ENCODE measurements at regions not wholly inside any gene's neighbourhood (a gene's known extent, or its start where the extent isn't known, plus 50 kb on each side); places are given as distances from the start of the nearest gene placed in this dataset.

DNA sequence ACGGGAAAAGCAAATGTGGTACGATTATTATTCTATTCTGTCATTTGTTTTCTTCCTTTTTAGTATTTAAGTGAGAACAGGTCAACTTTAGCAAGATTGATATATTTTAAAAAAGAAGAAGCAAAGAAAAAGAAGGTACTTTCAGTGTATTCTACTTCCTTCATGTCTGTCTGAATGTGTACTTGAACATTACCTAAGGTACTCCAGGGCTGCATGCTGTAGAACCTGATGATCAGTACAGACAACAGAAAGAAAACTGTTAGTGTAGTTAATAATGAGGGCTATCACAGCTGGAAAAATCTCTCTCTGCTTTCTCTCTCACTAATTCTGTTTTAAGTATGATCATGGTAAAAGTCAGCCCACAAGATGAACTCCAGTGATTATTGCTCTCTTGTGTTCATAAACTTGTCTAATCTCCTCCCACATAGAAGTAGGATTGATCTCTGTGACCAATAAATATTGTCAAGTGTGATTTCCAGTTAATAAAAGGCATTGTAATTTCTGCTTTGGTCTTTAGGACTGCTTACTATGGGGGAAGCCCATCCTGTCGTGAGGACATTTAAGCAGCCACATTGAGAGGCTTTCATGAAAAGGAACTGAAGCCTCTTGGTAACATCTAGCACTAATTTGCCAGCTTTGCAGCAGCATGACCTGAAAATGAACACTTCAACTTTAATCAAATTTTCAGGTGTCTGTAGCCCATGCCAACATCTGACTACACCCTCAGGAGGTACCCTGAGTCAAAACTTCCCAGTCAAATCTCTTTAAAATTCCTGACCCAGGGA lies 864.0 kb upstream of the ACO1 start:
- no peaks in the 10 kb centered on the region for H3K27me3 ChIP-seq
- H3K9me3 ChIP-seq: no peaks in the 10 kb centered on the region
- H3K4me3 ChIP-seq: no peak overlapping the region
- no peaks in the 10 kb centered on the region for H3K36me3 ChIP-seq
- intact Hi-C loops (cut with DNase I): no loop called here
- DNase-seq (no peak), ATAC-seq (no peak)
- H3K4me1 ChIP-seq: no peaks in the 10 kb centered on the region
- TF ChIP-seq, protein P1, sequence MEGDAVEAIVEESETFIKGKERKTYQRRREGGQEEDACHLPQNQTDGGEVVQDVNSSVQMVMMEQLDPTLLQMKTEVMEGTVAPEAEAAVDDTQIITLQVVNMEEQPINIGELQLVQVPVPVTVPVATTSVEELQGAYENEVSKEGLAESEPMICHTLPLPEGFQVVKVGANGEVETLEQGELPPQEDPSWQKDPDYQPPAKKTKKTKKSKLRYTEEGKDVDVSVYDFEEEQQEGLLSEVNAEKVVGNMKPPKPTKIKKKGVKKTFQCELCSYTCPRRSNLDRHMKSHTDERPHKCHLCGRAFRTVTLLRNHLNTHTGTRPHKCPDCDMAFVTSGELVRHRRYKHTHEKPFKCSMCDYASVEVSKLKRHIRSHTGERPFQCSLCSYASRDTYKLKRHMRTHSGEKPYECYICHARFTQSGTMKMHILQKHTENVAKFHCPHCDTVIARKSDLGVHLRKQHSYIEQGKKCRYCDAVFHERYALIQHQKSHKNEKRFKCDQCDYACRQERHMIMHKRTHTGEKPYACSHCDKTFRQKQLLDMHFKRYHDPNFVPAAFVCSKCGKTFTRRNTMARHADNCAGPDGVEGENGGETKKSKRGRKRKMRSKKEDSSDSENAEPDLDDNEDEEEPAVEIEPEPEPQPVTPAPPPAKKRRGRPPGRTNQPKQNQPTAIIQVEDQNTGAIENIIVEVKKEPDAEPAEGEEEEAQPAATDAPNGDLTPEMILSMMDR (IDR thresholded peaks at IDR 0.05): no peak
- TF ChIP-seq POLR2A (IDR thresholded peaks at IDR 0.05): no peak
- 34% methylated on average over 3 of the region's 3 CpGs for WGBS (ENCODE audit: insufficient coverage, low coverage, low lambda C conversion rate, missing lambda C conversion rate)
- H3K27ac ChIP-seq: no peak overlapping the region

- no peak overlapping the region for H3K4me3 ChIP-seq
- intact Hi-C loops (cut with DNase I): no loop called here
- no peaks in the 10 kb centered on the region for H3K27me3 ChIP-seq
- 38% methylated on average over 2 of the region's 2 CpGs for WGBS (ENCODE audit: insufficient coverage, low coverage, low lambda C conversion rate, missing lambda C conversion rate)
- no peaks in the 10 kb centered on the region for H3K4me1 ChIP-seq
- no peaks in the 10 kb centered on the region for H3K36me3 ChIP-seq
- ATAC-seq: no peak
- TF ChIP-seq, protein P1 (IDR thresholded peaks at IDR 0.05): no peak
- no peak for TF ChIP-seq POLR2A (IDR thresholded peaks at IDR 0.05)
- no peak for DNase-seq
- H3K27ac ChIP-seq: no peak overlapping the region
- no peaks in the 10 kb centered on the region for H3K9me3 ChIP-seq
Observed at GRCh38 chr9:31535651-31536050, 848.8 kb upstream of the ACO1 start.

DNA sequence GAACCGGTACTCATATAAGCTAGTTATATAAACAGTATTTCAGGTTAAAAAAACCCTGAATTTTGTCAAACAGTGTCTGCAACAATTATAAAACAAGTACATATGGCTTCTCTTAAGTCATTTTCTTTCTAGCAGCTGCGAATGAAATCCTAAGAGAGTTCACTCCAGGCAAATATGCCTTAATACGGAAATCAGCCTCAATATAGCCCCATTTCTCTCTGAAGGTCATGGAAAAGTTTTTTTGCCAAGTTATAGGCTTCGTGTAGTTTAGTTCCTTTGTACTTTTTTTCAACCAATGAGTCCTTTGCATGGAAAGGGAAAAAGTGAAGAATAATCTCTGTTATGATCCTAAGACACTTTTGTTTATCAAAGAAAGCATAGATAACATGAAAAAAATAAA lies 848.0 kb upstream of the ACO1 start:
- no peaks in the 10 kb centered on the region for H3K9me3 ChIP-seq
- intact Hi-C loops (cut with DNase I): no loop called here
- DNase-seq (no peak), ATAC-seq (no peak)
- H3K36me3 ChIP-seq: no peaks in the 10 kb centered on the region
- H3K27me3 ChIP-seq: no peaks in the 10 kb centered on the region
- WGBS (ENCODE audit: insufficient coverage, low coverage, low lambda C conversion rate, missing lambda C conversion rate): 32% methylated on average over 4 of the region's 4 CpGs
- no peak overlapping the region for H3K4me3 ChIP-seq
- TF ChIP-seq POLR2A (IDR thresholded peaks at IDR 0.05): no peak
- TF ChIP-seq, protein P1 (IDR thresholded peaks at IDR 0.05): no peak
- no peak overlapping the region for H3K27ac ChIP-seq
- no peaks in the 10 kb centered on the region for H3K4me1 ChIP-seq

GRCh38 chr9:31541721-31542281 lies 842.6 kb upstream of the ACO1 start:
- no peak for ATAC-seq
- Histone ChIP-seq H3K9me3 (no peaks in the 10 kb centered on the region), H3K27ac (no peak overlapping the region), H3K4me3 (no peak overlapping the region), H3K36me3 (no peaks in the 10 kb centered on the region), H3K4me1 (no peaks in the 10 kb centered on the region), H3K27me3 (no peaks in the 10 kb centered on the region)
- intact Hi-C loops (cut with DNase I): no loop called here
- TF ChIP-seq, protein P1 (IDR thresholded peaks at IDR 0.05): no peak
- no peak for TF ChIP-seq POLR2A (IDR thresholded peaks at IDR 0.05)
- DNase-seq: no peak
- WGBS (ENCODE audit: insufficient coverage, low coverage, low lambda C conversion rate, missing lambda C conversion rate): 30% methylated on average over 3 of the region's 4 CpGs

All from right lobe of liver (tissue), 6 donors.